ENCODE measurements at regions not wholly inside any gene's neighbourhood (a gene's known extent, or its start where the extent isn't known, plus 50 kb on each side); places are given as distances from the start of the nearest gene placed in this dataset.

GRCh38 chr3:160065786-160066185 is 77.2 kb downstream of the IL12A start:
- no peak overlapping the region for H2BK120ac ChIP-seq (ENCODE audit: low read depth, low read length, poor library complexity, severe bottlenecking)
- H2BK5ac ChIP-seq (ENCODE audit: insufficient read length, low read length): no peak overlapping the region
- no peak overlapping the region for H3K9ac ChIP-seq (ENCODE audit: extremely low read depth, insufficient read length, low read length)
- H2BK15ac ChIP-seq (ENCODE audit: low read depth, low read length): no peak overlapping the region
- no peak overlapping the region for H2BK12ac ChIP-seq (ENCODE audit: insufficient read length, low read depth, low read length)
- no peaks in the 10 kb centered on the region for H3K79me2 ChIP-seq (ENCODE audit: insufficient read depth, low read length)
- H3T11ph ChIP-seq (ENCODE audit: low read length): no peak overlapping the region
- DNase-seq: no peak
- H3K79me1 ChIP-seq (ENCODE audit: insufficient read depth, low read depth, low read length, poor library complexity, severe bottlenecking): no peaks in the 10 kb centered on the region
- TF ChIP-seq CTCF (conservative IDR thresholded peaks at IDR 0.05): no peak
- no peak overlapping the region for H3K18ac ChIP-seq (ENCODE audit: insufficient read length, low read depth, low read length)
- H4K20me1 ChIP-seq (ENCODE audit: control insufficient read depth, insufficient read depth, insufficient read length): no peaks in the 10 kb centered on the region
- no peak overlapping the region for H3K23ac ChIP-seq (ENCODE audit: insufficient read length, low read depth, low read length)
- no peaks in the 10 kb centered on the region for H3K23me2 ChIP-seq (ENCODE audit: insufficient read length, low read depth, low read length, poor library complexity, severe bottlenecking)
- H3K27me3 Mint-ChIP-seq (ENCODE audit: low read depth): no peaks in the 10 kb centered on the region
- no peak overlapping the region for H2BK20ac ChIP-seq (ENCODE audit: low read depth, low read length, poor library complexity, severe bottlenecking)
- H4K5ac ChIP-seq (ENCODE audit: insufficient read length, low read depth, low read length): no peak overlapping the region
- no peak overlapping the region for H3K4me2 ChIP-seq (ENCODE audit: insufficient read depth, insufficient read length, low read length)
- H3K4me1 ChIP-seq (ENCODE audit: insufficient read depth, low read length): no peaks in the 10 kb centered on the region
- H3K56ac ChIP-seq (ENCODE audit: insufficient read length, low read depth, low read length): no peak overlapping the region
- no peak overlapping the region for H3K4ac ChIP-seq (ENCODE audit: low read depth, low read length)
- H3K27ac Mint-ChIP-seq: no peak overlapping the region
- H2AK5ac ChIP-seq (ENCODE audit: insufficient read length, low read length): no peak overlapping the region
- H4K8ac ChIP-seq (replicated peaks; ENCODE audit: insufficient read length, low read depth, low read length): no peak overlapping the region
- H3K4me3 Mint-ChIP-seq: no peak overlapping the region
- H3K36me3 Mint-ChIP-seq (ENCODE audit: insufficient read depth in 1 of 3, low read depth in 3 of 3): no peaks in the 10 kb centered on the region
- peaks cover 4 to 6% of the 10 kb centered on the region in 2 experiments; a peak in 3 of 4 replicates for H3K4me1 Mint-ChIP-seq
- no peak overlapping the region for H4K91ac ChIP-seq (ENCODE audit: insufficient read length, low read depth, low read length)
- H2AFZ ChIP-seq (ENCODE audit: low read length): no peak overlapping the region
- WGBS (ENCODE audit: extremely low coverage, insufficient read length, low lambda C conversion rate): no CpG with 5 or more reads among the region's 4 CpGs
- no peaks in the 10 kb centered on the region for H3K9me3 ChIP-seq (ENCODE audit: control insufficient read depth, low read depth, low read length)
- H3K9me3 Mint-ChIP-seq: no peaks in the 10 kb centered on the region; a peak in 1 of 5 replicates
- H3K14ac ChIP-seq (ENCODE audit: insufficient read depth, low read length): no peak overlapping the region
- H3K27me3 ChIP-seq (ENCODE audit: insufficient read depth, low read length): no peaks in the 10 kb centered on the region
- H3K27ac ChIP-seq (ENCODE audit: insufficient read length, low read depth, low read length): no peak overlapping the region
